K562 (cell line): ENCODE measurements at regions not wholly inside any gene's neighbourhood (a gene's known extent, or its start where the extent isn't known, plus 50 kb on each side); places are given as distances from the start of the nearest gene placed in this dataset.

ENCODE experiments used
- ATF1 ChIP-seq, 2 experiments: fragments of 450-650 bp in 1 of 2; IDR thresholded peaks; 2 replicates each; pipeline ENCODE4 v1.6.1; 2016; ENCODE audit warnings: missing compliant biosample characterization in 1 of 2, missing genetic modification characterization in 1 of 2
- BCL6 ChIP-seq: fragments of 250-450 bp; sonication (Bioruptor Pico); IDR thresholded peaks from 2 replicates; pipeline ENCODE4 v1.4.0; 2020
- JUN ChIP-seq, 2 experiments: sonication (generic) in 1 of 2; formaldehyde crosslinking in 1 of 2; IDR thresholded peaks; 2 replicates each; pipeline versions ENCODE4 v1.6.1 to v1.8.0; 2012 to 2022; ENCODE audit warnings: borderline replicate concordance in 2 of 2, mild to moderate bottlenecking in 2 of 2, improper control_type of control experiment in 1 of 2, low read depth in 1 of 2, low read length in 1 of 2, missing genetic modification reagents in 1 of 2
- NFATC3 ChIP-seq: fragments of 450-650 bp; IDR thresholded peaks from 2 replicates; pipeline ENCODE4 v1.6.1; 2017; ENCODE audit warnings: mild to moderate bottlenecking
- PHF20 ChIP-seq: fragments of 450-650 bp; IDR thresholded peaks from 2 replicates; pipeline ENCODE4 v1.6.1; 2018; ENCODE audit not compliant: partially characterized antibody
- TEAD2 ChIP-seq: fragments of 450-650 bp; IDR thresholded peaks from 2 replicates; pipeline ENCODE4 v1.6.1; 2016; ENCODE audit warnings: missing genetic modification characterization, control low read depth, missing compliant biosample characterization
- ZNF830 ChIP-seq: fragments of 250-450 bp; sonication (Bioruptor Pico); IDR thresholded peaks from 2 replicates; pipeline ENCODE4 v1.5.0; 2021; ENCODE audit warnings: mild to moderate bottlenecking
- TF ChIP-seq, protein P1 (sequence below), 2 experiments: fragments of 450-650 bp; IDR thresholded peaks; 2 replicates each; pipeline ENCODE4 v1.6.1; 2016; ENCODE audit warnings: mild to moderate bottlenecking in 2 of 2, borderline replicate concordance in 1 of 2, low read depth in 1 of 2, moderate library complexity in 1 of 2
- TF ChIP-seq, protein P2 (sequence below): fragments of 250-450 bp; sonication (Bioruptor Pico); IDR thresholded peaks from 2 replicates; pipeline ENCODE4 v1.5.0; 2020; ENCODE audit warnings: mild to moderate bottlenecking
- TF ChIP-seq, protein P3 (sequence below), 2 experiments: fragments of 450-650 bp; IDR thresholded peaks; 2 replicates each; pipeline ENCODE4 v1.6.1; 2016
- TF ChIP-seq, protein P4 (sequence below): IDR thresholded peaks from 3 replicates; pipeline ENCODE4 v1.6.1; 2011; ENCODE audit warnings: borderline replicate concordance, mild to moderate bottlenecking, moderate library complexity; ENCODE audit not compliant: insufficient read length; ENCODE audit errors: extremely low read depth

DNA sequence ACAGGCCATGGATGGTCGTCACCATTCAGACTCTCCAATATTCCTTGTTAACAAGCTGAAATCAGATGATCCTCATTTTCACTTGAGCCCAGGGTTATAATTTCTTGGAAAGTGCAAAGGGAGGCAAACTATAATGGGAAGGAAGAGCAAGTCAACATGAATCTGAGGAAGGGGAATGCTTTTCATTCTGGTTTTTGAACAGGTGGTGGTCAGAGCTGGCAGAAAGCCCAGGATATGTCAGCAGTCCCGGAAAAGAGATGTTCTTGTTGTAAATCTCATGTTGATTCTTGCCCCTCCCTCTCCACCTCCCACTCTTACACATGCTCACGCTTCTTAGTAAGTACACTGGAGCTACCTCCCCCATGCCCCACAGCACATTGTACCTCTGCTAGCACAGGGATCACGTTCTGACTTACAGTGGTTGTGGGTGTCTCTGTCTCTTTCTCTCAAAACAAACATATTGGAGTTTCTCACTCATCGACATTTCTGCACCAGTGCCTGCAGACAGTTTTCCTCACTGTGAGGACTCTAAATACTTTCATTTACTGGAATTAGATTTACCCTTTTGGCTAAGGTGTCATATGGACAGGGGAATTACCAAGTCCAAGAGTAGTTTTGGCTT is 77.6 kb downstream of the XCL2 start (continued):
- TF ChIP-seq TEAD2 (tag) (no peak), JUN (IDR thresholded peaks at IDR 0.05; ENCODE audit: borderline replicate concordance, low read depth, low read length) (peak; percentile 37; the same call in 1 of the 2 replicates), JUN (CRISPR knock-in tag; IDR thresholded peaks at IDR 0.05; ENCODE audit: borderline replicate concordance) (no peak), ZNF830 (CRISPR knock-in tag) (no peak), BCL6 (CRISPR knock-in tag) (no peak), NFATC3 (no peak), ATF1 (CRISPR knock-in tag; IDR thresholded peaks at IDR 0.05) (no peak), ATF1 (tag; IDR thresholded peaks at IDR 0.05) (peak; percentile 32; the same call in 1 of the 2 replicates), PHF20 (no peak)
- TF ChIP-seq, protein P1, sequence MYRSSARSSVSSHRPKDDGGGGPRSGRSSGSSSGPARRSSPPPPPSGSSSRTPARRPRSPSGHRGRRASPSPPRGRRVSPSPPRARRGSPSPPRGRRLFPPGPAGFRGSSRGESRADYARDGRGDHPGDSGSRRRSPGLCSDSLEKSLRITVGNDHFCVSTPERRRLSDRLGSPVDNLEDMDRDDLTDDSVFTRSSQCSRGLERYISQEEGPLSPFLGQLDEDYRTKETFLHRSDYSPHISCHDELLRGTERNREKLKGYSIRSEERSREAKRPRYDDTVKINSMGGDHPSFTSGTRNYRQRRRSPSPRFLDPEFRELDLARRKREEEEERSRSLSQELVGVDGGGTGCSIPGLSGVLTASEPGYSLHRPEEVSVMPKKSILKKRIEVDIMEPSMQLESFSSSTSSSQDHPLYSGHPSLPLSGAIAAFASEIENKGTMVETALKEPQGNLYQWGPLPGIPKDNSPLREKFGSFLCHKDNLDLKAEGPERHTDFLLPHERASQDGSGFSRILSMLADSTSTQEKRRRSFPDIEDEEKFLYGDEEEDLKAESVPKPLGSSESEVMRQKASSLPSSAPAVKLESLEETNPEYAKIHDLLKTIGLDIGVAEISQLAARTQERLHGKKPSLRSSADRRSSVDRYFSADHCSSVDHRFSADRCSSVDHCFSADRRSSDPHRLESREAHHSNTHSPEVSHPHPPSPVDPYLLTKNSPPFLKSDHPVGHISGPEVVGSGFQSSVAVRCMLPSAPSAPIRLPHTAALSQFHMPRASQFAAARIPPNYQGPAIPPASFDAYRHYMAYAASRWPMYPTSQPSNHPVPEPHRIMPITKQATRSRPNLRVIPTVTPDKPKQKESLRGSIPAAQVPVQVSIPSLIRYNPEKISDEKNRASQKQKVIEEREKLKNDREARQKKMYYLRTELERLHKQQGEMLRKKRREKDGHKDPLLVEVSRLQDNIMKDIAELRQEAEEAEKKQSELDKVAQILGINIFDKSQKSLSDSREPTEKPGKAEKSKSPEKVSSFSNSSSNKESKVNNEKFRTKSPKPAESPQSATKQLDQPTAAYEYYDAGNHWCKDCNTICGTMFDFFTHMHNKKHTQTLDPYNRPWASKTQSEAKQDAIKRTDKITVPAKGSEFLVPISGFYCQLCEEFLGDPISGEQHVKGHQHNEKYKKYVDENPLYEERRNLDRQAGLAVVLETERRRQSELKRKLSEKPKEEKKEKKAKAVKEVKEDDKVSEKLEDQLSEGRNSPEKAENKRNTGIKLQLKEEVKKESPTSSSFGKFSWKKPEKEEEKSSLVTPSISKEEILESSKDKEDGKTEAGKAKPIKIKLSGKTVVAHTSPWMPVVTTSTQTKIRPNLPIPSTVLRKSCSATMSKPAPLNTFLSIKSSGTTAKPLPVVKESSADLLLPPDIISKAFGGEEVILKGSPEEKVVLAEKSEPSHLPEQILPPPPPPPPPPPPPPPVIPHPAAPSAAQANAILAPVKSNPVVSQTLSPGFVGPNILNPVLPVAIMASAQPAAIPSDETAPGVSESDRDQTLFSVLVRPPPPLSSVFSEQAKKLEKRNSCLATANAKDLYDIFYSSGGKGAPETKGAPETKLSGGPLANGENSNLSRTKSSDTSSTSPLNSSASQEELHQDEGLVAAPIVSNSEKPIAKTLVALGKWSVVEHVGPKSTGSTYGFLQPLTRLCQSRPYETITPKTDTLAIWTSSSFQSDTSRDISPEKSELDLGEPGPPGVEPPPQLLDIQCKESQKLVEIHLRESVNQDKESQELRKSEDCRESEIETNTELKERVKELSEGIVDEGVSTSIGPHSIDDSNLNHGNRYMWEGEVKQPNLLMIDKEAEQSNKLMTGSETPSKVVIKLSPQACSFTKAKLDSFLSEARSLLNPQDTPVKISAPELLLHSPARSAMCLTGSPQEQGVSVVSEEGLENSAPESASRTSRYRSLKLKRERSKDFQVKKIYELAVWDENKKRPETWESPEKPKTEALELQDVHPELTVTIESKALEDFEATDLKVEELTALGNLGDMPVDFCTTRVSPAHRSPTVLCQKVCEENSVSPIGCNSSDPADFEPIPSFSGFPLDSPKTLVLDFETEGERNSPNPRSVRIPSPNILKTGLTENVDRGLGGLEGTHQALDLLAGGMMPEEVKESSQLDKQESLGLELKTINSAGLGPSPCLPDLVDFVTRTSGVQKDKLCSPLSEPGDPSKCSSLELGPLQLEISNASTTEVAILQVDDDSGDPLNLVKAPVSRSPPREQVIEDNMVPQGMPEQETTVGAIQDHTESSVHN (IDR thresholded peaks at IDR 0.05; ENCODE audit: borderline replicate concordance in 1 of 2, low read depth in 1 of 2) = peak in 1 of 2 experiments; percentile 88; a peak in 2 of 4 replicates
- TF ChIP-seq, protein P2, sequence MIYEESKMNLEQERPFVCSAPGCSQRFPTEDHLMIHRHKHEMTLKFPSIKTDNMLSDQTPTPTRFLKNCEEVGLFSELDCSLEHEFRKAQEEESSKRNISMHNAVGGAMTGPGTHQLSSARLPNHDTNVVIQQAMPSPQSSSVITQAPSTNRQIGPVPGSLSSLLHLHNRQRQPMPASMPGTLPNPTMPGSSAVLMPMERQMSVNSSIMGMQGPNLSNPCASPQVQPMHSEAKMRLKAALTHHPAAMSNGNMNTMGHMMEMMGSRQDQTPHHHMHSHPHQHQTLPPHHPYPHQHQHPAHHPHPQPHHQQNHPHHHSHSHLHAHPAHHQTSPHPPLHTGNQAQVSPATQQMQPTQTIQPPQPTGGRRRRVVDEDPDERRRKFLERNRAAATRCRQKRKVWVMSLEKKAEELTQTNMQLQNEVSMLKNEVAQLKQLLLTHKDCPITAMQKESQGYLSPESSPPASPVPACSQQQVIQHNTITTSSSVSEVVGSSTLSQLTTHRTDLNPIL (CRISPR knock-in tag) = no peak
- TF ChIP-seq, protein P3, sequence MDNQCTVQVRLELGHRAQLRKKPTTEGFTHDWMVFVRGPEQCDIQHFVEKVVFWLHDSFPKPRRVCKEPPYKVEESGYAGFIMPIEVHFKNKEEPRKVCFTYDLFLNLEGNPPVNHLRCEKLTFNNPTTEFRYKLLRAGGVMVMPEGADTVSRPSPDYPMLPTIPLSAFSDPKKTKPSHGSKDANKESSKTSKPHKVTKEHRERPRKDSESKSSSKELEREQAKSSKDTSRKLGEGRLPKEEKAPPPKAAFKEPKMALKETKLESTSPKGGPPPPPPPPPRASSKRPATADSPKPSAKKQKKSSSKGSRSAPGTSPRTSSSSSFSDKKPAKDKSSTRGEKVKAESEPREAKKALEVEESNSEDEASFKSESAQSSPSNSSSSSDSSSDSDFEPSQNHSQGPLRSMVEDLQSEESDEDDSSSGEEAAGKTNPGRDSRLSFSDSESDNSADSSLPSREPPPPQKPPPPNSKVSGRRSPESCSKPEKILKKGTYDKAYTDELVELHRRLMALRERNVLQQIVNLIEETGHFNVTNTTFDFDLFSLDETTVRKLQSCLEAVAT (IDR thresholded peaks at IDR 0.05) = no peak
- TF ChIP-seq, protein P4, sequence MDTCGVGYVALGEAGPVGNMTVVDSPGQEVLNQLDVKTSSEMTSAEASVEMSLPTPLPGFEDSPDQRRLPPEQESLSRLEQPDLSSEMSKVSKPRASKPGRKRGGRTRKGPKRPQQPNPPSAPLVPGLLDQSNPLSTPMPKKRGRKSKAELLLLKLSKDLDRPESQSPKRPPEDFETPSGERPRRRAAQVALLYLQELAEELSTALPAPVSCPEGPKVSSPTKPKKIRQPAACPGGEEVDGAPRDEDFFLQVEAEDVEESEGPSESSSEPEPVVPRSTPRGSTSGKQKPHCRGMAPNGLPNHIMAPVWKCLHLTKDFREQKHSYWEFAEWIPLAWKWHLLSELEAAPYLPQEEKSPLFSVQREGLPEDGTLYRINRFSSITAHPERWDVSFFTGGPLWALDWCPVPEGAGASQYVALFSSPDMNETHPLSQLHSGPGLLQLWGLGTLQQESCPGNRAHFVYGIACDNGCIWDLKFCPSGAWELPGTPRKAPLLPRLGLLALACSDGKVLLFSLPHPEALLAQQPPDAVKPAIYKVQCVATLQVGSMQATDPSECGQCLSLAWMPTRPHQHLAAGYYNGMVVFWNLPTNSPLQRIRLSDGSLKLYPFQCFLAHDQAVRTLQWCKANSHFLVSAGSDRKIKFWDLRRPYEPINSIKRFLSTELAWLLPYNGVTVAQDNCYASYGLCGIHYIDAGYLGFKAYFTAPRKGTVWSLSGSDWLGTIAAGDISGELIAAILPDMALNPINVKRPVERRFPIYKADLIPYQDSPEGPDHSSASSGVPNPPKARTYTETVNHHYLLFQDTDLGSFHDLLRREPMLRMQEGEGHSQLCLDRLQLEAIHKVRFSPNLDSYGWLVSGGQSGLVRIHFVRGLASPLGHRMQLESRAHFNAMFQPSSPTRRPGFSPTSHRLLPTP = no peak
